GM23338 (cell line): ENCODE measurements at regions not wholly inside any gene's neighbourhood (a gene's known extent, or its start where the extent isn't known, plus 50 kb on each side); places are given as distances from the start of the nearest gene placed in this dataset.

Experiments used
- ATAC-seq: fragments of 200-7000 bp; cut with Tn5 transposase; 3 replicates; pipeline ENCODE4 v1.9.1; 2020
- DNase-seq: peaks from one replicate; pipeline ENCODE4 v3.0.0-alpha.2; 2015; ENCODE audit warnings: low spot score
- H2AFZ ChIP-seq: fragments of 200-600 bp; sonication (generic); 2 replicates; pipeline ENCODE4 v1.8.0; 2016; ENCODE audit warnings: antibody characterized with exemption, mild to moderate bottlenecking, moderate library complexity
- H3F3A ChIP-seq: fragments of 200-600 bp; sonication (generic); replicated peaks from 2 replicates; pipeline ENCODE4 v1.8.0; 2017; ENCODE audit warnings: antibody characterized with exemption, mixed run types, low read depth
- H3K27ac ChIP-seq: fragments of 200-600 bp; sonication (generic); 2 replicates; pipeline ENCODE4 v1.6.1; 2016; ENCODE audit warnings: low read depth
- H3K27me3 ChIP-seq: fragments of 200-600 bp; sonication (generic); 2 replicates; pipeline ENCODE4 v1.8.0; 2016; ENCODE audit warnings: mild to moderate bottlenecking, mixed run types, moderate library complexity; ENCODE audit not compliant: insufficient read depth
- H3K36me3 ChIP-seq: fragments of 200-600 bp; sonication (generic); 2 replicates; pipeline ENCODE4 v1.8.0; 2016; ENCODE audit warnings: mild to moderate bottlenecking; ENCODE audit not compliant: insufficient read depth
- H3K4me1 ChIP-seq: fragments of 200-600 bp; sonication (generic); 2 replicates; pipeline ENCODE4 v1.8.0; 2016; ENCODE audit warnings: mild to moderate bottlenecking, moderate library complexity; ENCODE audit not compliant: insufficient read depth
- H3K4me2 ChIP-seq: fragments of 200-600 bp; sonication (generic); 2 replicates; pipeline ENCODE4 v1.7.1; 2017; ENCODE audit warnings: mixed run types
- H3K4me3 ChIP-seq: fragments of 200-600 bp; sonication (generic); 2 replicates; pipeline ENCODE4 v1.6.1; 2016; ENCODE audit warnings: mixed run types
- H3K79me2 ChIP-seq: fragments of 200-600 bp; sonication (generic); replicated peaks from 2 replicates; pipeline ENCODE4 v1.8.0; 2017; ENCODE audit warnings: mild to moderate bottlenecking; ENCODE audit not compliant: insufficient read depth
- H3K9me2 ChIP-seq: fragments of 200-600 bp; sonication (generic); 2 replicates; pipeline ENCODE4 v1.8.0; 2017; ENCODE audit not compliant: insufficient read depth
- H4K20me1 ChIP-seq: fragments of 200-600 bp; sonication (generic); replicated peaks from 2 replicates; pipeline ENCODE4 v1.8.0; 2017; ENCODE audit warnings: mild to moderate bottlenecking; ENCODE audit not compliant: insufficient read depth
- H3K27ac Mint-ChIP-seq: 2 replicates; pipeline ENCODE4 v1.8.0; 2020; ENCODE audit warnings: inconsistent platforms, mild to moderate bottlenecking, moderate library complexity, mixed read lengths
- H3K27me3 Mint-ChIP-seq: 3 replicates; pipeline ENCODE4 v1.8.0; 2022; ENCODE audit warnings: low read depth, mild to moderate bottlenecking, moderate library complexity, mixed read lengths, inconsistent platforms; ENCODE audit not compliant: insufficient read depth, poor library complexity
- H3K36me3 Mint-ChIP-seq: 3 replicates; pipeline ENCODE4 v1.8.0; 2021; ENCODE audit warnings: low read depth, mild to moderate bottlenecking, inconsistent platforms, moderate library complexity, mixed read lengths
- H3K4me1 Mint-ChIP-seq: 3 replicates; pipeline ENCODE4 v1.8.0; 2020; ENCODE audit warnings: mild to moderate bottlenecking, inconsistent platforms, mixed read lengths
- H3K4me3 Mint-ChIP-seq: 3 replicates; pipeline ENCODE4 v1.8.0; 2021; ENCODE audit warnings: moderate library complexity, mild to moderate bottlenecking, inconsistent platforms, mixed read lengths
- H3K9me3 Mint-ChIP-seq: 3 replicates; pipeline ENCODE4 v1.8.0; 2020; ENCODE audit warnings: moderate library complexity, mild to moderate bottlenecking, inconsistent platforms, mixed read lengths
- EZH2phosphoT487 ChIP-seq: fragments of 200-600 bp; sonication (generic); IDR thresholded peaks from one replicate; pipeline ENCODE4 v1.8.1; 2018; ENCODE audit warnings: antibody characterized with exemption; ENCODE audit not compliant: unreplicated experiment
- JUNB ChIP-seq: IDR thresholded peaks from one replicate; pipeline ENCODE4 v1.6.1; 2016; ENCODE audit warnings: antibody characterized with exemption; ENCODE audit not compliant: unreplicated experiment
- NANOG ChIP-seq: IDR thresholded peaks from 2 replicates; pipeline ENCODE4 v1.6.1; 2016; ENCODE audit warnings: antibody characterized with exemption, borderline replicate concordance
- STAT1 ChIP-seq: IDR thresholded peaks from one replicate; pipeline ENCODE4 v1.6.1; 2016; ENCODE audit warnings: antibody characterized with exemption; ENCODE audit not compliant: unreplicated experiment
- ZNF114 ChIP-seq: fragments of 250-450 bp; sonication (Bioruptor Pico); IDR thresholded peaks from 2 replicates; pipeline ENCODE4 v1.5.0; 2020; ENCODE audit warnings: mild to moderate bottlenecking, moderate library complexity
- TF ChIP-seq, protein P1 (sequence below): IDR thresholded peaks from one replicate; pipeline ENCODE4 v1.6.1; 2018; ENCODE audit warnings: antibody characterized with exemption; ENCODE audit not compliant: unreplicated experiment
- TF ChIP-seq, protein P2 (sequence below), 2 experiments: fragments of 200-600 bp in 1 of 2; sonication (generic) in 1 of 2; conservative IDR thresholded peaks; 2 replicates each; pipeline versions ENCODE4 v1.5.1 to v1.6.1; 2016 to 2017; ENCODE audit warnings: antibody characterized with exemption in 2 of 2, low read depth in 2 of 2, mild to moderate bottlenecking in 2 of 2, moderate library complexity in 1 of 2
- TF ChIP-seq, protein P3 (sequence below): fragments of 250-450 bp; sonication (Bioruptor Pico); IDR thresholded peaks from 2 replicates; pipeline ENCODE4 v1.5.0; 2020; ENCODE audit warnings: mild to moderate bottlenecking, moderate library complexity
- TF ChIP-seq, protein P4 (sequence below): IDR thresholded peaks from 2 replicates; pipeline ENCODE4 v1.6.1; 2016; ENCODE audit warnings: antibody characterized with exemption

DNA sequence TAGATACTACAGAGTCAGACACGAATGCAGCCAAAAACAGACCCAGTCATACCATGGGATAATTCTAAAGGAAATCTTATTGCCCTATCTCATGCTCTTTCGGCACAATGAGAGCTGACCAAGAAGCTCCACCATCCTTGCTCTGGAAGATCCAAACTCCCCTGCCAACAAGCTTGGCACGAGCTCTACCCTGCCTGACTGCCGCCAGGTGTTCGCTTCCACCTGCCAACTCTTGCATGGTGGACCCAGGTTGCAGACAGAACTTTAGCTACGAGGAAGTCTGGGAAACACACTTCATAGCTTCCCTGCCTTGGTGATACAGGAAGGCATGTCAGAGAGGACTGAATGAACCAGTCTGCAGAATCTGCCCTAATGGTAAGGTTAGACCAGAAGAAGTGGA, 355.0 kb downstream of the DRD1 start (continued):
- TF ChIP-seq, protein P1, sequence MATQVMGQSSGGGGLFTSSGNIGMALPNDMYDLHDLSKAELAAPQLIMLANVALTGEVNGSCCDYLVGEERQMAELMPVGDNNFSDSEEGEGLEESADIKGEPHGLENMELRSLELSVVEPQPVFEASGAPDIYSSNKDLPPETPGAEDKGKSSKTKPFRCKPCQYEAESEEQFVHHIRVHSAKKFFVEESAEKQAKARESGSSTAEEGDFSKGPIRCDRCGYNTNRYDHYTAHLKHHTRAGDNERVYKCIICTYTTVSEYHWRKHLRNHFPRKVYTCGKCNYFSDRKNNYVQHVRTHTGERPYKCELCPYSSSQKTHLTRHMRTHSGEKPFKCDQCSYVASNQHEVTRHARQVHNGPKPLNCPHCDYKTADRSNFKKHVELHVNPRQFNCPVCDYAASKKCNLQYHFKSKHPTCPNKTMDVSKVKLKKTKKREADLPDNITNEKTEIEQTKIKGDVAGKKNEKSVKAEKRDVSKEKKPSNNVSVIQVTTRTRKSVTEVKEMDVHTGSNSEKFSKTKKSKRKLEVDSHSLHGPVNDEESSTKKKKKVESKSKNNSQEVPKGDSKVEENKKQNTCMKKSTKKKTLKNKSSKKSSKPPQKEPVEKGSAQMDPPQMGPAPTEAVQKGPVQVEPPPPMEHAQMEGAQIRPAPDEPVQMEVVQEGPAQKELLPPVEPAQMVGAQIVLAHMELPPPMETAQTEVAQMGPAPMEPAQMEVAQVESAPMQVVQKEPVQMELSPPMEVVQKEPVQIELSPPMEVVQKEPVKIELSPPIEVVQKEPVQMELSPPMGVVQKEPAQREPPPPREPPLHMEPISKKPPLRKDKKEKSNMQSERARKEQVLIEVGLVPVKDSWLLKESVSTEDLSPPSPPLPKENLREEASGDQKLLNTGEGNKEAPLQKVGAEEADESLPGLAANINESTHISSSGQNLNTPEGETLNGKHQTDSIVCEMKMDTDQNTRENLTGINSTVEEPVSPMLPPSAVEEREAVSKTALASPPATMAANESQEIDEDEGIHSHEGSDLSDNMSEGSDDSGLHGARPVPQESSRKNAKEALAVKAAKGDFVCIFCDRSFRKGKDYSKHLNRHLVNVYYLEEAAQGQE: no peak

DNA sequence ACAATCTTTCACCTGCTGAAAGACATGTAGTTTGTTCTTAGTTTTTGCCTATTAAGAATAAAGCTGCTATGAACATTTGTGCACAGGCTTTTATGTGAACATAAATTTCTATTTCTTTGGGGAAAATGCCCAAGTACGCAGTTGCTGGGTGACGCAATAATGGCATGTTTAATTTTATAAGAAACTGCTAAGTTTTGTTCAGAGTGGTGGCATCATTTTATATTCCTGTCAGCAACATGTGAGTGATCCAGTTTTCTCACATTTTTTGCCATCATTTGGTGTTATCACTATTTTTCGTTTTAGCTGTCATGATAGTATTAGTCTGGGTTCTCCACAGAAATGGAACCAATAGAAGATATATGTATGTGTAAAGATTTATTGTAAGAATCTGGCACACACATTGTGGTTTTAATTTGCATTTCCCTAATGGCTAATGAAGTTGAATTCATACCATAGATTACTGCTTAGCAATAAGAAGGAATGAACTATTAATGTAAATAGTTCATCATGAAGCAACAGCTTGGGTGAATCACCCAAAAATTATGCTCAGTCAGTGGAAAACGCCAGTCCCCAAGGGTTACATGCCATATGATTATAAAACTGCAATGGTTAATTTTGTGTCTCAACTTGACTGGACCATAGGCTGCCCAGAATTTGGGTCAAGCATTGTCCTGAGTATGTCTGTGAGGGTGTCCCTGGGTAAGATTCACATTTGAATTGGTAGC, 358.6 kb downstream of the MSX2 start:
- no peak overlapping the region for H3K4me2 ChIP-seq
- H3K4me3 Mint-ChIP-seq: no peak overlapping the region
- TF ChIP-seq, protein P2, sequence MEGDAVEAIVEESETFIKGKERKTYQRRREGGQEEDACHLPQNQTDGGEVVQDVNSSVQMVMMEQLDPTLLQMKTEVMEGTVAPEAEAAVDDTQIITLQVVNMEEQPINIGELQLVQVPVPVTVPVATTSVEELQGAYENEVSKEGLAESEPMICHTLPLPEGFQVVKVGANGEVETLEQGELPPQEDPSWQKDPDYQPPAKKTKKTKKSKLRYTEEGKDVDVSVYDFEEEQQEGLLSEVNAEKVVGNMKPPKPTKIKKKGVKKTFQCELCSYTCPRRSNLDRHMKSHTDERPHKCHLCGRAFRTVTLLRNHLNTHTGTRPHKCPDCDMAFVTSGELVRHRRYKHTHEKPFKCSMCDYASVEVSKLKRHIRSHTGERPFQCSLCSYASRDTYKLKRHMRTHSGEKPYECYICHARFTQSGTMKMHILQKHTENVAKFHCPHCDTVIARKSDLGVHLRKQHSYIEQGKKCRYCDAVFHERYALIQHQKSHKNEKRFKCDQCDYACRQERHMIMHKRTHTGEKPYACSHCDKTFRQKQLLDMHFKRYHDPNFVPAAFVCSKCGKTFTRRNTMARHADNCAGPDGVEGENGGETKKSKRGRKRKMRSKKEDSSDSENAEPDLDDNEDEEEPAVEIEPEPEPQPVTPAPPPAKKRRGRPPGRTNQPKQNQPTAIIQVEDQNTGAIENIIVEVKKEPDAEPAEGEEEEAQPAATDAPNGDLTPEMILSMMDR (conservative IDR thresholded peaks at IDR 0.05; ENCODE audit: low read depth in 2 of 2): no peak
- TF ChIP-seq ZNF114 (CRISPR knock-in tag) (no peak), EZH2phosphoT487 (no peak), STAT1 (no peak), NANOG (no peak), JUNB (no peak)
- TF ChIP-seq, protein P3, sequence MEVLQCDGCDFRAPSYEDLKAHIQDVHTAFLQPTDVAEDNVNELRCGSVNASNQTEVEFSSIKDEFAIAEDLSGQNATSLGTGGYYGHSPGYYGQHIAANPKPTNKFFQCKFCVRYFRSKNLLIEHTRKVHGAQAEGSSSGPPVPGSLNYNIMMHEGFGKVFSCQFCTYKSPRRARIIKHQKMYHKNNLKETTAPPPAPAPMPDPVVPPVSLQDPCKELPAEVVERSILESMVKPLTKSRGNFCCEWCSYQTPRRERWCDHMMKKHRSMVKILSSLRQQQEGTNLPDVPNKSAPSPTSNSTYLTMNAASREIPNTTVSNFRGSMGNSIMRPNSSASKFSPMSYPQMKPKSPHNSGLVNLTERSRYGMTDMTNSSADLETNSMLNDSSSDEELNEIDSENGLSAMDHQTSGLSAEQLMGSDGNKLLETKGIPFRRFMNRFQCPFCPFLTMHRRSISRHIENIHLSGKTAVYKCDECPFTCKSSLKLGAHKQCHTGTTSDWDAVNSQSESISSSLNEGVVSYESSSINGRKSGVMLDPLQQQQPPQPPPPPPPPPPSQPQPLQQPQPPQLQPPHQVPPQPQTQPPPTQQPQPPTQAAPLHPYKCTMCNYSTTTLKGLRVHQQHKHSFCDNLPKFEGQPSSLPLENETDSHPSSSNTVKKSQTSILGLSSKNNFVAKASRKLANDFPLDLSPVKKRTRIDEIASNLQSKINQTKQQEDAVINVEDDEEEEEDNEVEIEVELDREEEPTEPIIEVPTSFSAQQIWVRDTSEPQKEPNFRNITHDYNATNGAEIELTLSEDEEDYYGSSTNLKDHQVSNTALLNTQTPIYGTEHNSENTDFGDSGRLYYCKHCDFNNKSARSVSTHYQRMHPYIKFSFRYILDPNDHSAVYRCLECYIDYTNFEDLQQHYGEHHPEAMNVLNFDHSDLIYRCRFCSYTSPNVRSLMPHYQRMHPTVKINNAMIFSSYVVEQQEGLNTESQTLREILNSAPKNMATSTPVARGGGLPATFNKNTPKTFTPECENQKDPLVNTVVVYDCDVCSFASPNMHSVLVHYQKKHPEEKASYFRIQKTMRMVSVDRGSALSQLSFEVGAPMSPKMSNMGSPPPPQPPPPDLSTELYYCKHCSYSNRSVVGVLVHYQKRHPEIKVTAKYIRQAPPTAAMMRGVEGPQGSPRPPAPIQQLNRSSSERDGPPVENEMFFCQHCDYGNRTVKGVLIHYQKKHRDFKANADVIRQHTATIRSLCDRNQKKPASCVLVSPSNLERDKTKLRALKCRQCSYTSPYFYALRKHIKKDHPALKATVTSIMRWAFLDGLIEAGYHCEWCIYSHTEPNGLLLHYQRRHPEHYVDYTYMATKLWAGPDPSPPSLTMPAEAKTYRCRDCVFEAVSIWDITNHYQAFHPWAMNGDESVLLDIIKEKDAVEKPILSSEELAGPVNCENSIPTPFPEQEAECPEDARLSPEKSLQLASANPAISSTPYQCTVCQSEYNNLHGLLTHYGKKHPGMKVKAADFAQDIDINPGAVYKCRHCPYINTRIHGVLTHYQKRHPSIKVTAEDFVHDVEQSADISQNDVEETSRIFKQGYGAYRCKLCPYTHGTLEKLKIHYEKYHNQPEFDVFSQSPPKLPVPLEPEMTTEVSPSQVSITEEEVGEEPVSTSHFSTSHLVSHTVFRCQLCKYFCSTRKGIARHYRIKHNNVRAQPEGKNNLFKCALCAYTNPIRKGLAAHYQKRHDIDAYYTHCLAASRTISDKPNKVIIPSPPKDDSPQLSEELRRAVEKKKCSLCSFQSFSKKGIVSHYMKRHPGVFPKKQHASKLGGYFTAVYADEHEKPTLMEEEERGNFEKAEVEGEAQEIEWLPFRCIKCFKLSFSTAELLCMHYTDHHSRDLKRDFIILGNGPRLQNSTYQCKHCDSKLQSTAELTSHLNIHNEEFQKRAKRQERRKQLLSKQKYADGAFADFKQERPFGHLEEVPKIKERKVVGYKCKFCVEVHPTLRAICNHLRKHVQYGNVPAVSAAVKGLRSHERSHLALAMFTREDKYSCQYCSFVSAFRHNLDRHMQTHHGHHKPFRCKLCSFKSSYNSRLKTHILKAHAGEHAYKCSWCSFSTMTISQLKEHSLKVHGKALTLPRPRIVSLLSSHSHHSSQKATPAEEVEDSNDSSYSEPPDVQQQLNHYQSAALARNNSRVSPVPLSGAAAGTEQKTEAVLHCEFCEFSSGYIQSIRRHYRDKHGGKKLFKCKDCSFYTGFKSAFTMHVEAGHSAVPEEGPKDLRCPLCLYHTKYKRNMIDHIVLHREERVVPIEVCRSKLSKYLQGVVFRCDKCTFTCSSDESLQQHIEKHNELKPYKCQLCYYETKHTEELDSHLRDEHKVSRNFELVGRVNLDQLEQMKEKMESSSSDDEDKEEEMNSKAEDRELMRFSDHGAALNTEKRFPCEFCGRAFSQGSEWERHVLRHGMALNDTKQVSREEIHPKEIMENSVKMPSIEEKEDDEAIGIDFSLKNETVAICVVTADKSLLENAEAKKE (CRISPR knock-in tag): no peak
- TF ChIP-seq, protein P4, sequence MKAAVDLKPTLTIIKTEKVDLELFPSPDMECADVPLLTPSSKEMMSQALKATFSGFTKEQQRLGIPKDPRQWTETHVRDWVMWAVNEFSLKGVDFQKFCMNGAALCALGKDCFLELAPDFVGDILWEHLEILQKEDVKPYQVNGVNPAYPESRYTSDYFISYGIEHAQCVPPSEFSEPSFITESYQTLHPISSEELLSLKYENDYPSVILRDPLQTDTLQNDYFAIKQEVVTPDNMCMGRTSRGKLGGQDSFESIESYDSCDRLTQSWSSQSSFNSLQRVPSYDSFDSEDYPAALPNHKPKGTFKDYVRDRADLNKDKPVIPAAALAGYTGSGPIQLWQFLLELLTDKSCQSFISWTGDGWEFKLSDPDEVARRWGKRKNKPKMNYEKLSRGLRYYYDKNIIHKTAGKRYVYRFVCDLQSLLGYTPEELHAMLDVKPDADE: no peak
- no peaks in the 10 kb centered on the region for H3K9me3 Mint-ChIP-seq
- H3K27me3 ChIP-seq: no peaks in the 10 kb centered on the region
- no peaks in the 10 kb centered on the region for H3K79me2 ChIP-seq
- H3K27me3 Mint-ChIP-seq: no peaks in the 10 kb centered on the region
- DNase-seq (no peak), ATAC-seq (no peak)
- H2AFZ ChIP-seq: no peak overlapping the region
- H3K4me3 ChIP-seq: no peak overlapping the region
- no peaks in the 10 kb centered on the region for H3F3A ChIP-seq
- no peaks in the 10 kb centered on the region for H3K4me1 Mint-ChIP-seq
- no peaks in the 10 kb centered on the region for H3K9me2 ChIP-seq
- no peaks in the 10 kb centered on the region for H3K36me3 Mint-ChIP-seq
- H3K27ac Mint-ChIP-seq: no peak overlapping the region
- no peaks in the 10 kb centered on the region for H3K4me1 ChIP-seq
- H4K20me1 ChIP-seq: no peaks in the 10 kb centered on the region
- no peak overlapping the region for H3K27ac ChIP-seq
- no peaks in the 10 kb centered on the region for H3K36me3 ChIP-seq
